HEK293T (cell line): ENCODE measurements at regions not wholly inside any gene's neighbourhood (a gene's known extent, or its start where the extent isn't known, plus 50 kb on each side); places are given as distances from the start of the nearest gene placed in this dataset.

Experiments
- CTCF ChIA-PET: fragments of 350-600 bp; formaldehyde crosslinking; extraction: SDS; loops from one replicate; lab custom pipeline; 2021; ENCODE audit warnings: antibody characterized with exemption, inconsistent platforms; lab: Yijun Ruan, JAX
- POLR2A ChIA-PET: fragments of 350-600 bp; formaldehyde crosslinking; extraction: SDS; loops from one replicate; lab custom pipeline; 2020; ENCODE audit warnings: antibody characterized with exemption, inconsistent platforms; lab: Yijun Ruan, JAX
- DNase-seq: peaks from one replicate; pipeline ENCODE4 v3.0.0; 2012; ENCODE audit warnings: mixed read lengths; ENCODE audit errors: extremely low spot score
- ARNT ChIP-seq: fragments of 450-650 bp; IDR thresholded peaks from 2 replicates; pipeline ENCODE4 v1.6.1; 2017; ENCODE audit warnings: mild to moderate bottlenecking
- BHLHE40 ChIP-seq: fragments of 450-650 bp; IDR thresholded peaks from 2 replicates; pipeline ENCODE4 v1.6.1; 2016; ENCODE audit warnings: mild to moderate bottlenecking, moderate library complexity, borderline replicate concordance
- CTBP1 ChIP-seq: fragments of 450-650 bp; IDR thresholded peaks from 2 replicates; pipeline ENCODE4 v1.6.1; 2016; ENCODE audit warnings: borderline replicate concordance
- ELF4 ChIP-seq: fragments of 450-650 bp; IDR thresholded peaks from 2 replicates; pipeline ENCODE4 v1.6.1; 2017; ENCODE audit warnings: antibody characterized with exemption
- FOXA1 ChIP-seq: fragments of 450-650 bp; IDR thresholded peaks from 2 replicates; pipeline ENCODE4 v1.6.1; 2016; ENCODE audit warnings: mild to moderate bottlenecking
- FOXK2 ChIP-seq: fragments of 450-650 bp; IDR thresholded peaks from 2 replicates; pipeline ENCODE4 v1.6.1; 2016; ENCODE audit warnings: mild to moderate bottlenecking
- FOXM1 ChIP-seq: fragments of 450-650 bp; IDR thresholded peaks from 2 replicates; pipeline ENCODE4 v1.6.1; 2017; ENCODE audit warnings: mild to moderate bottlenecking, borderline replicate concordance
- HDGF ChIP-seq: fragments of 450-650 bp; IDR thresholded peaks from 2 replicates; pipeline ENCODE4 v1.6.1; 2017; ENCODE audit warnings: antibody characterized with exemption, borderline replicate concordance
- L3MBTL2 ChIP-seq: fragments of 450-650 bp; conservative IDR thresholded peaks from 2 replicates; pipeline ENCODE4 v1.6.1; 2016; ENCODE audit warnings: mild to moderate bottlenecking
- LEF1 ChIP-seq: fragments of 450-650 bp; IDR thresholded peaks from 2 replicates; pipeline ENCODE4 v1.6.1; 2017; ENCODE audit warnings: mild to moderate bottlenecking, borderline replicate concordance
- NFRKB ChIP-seq: fragments of 450-650 bp; IDR thresholded peaks from 2 replicates; pipeline ENCODE4 v1.6.1; 2016; ENCODE audit warnings: mild to moderate bottlenecking, moderate library complexity
- PKNOX1 ChIP-seq: fragments of 450-650 bp; IDR thresholded peaks from 2 replicates; pipeline ENCODE4 v1.6.1; 2016
- SP1 ChIP-seq: fragments of 450-650 bp; IDR thresholded peaks from 2 replicates; pipeline ENCODE4 v1.6.1; 2017
- SUZ12 ChIP-seq: fragments of 450-650 bp; IDR thresholded peaks from 2 replicates; pipeline ENCODE4 v1.6.1; 2016; ENCODE audit warnings: mild to moderate bottlenecking
- TARDBP ChIP-seq: fragments of 450-650 bp; IDR thresholded peaks from 2 replicates; pipeline ENCODE4 v1.6.1; 2016
- ZNF384 ChIP-seq: fragments of 450-650 bp; IDR thresholded peaks from 2 replicates; pipeline ENCODE4 v1.6.1; 2016

GRCh38 chr5:125222597-125223240, 476.3 kb upstream of the ZNF608 start:
- TF ChIP-seq NFRKB (no peak), ARNT (no peak), SUZ12 (no peak), FOXA1 (no peak), SP1 (no peak), TARDBP (no peak), PKNOX1 (no peak), L3MBTL2 (no peak), ELF4 (no peak), CTBP1 (no peak), FOXK2 (no peak), LEF1 (no peak), BHLHE40 (no peak), FOXM1 (no peak), ZNF384 (no peak), HDGF (no peak)
- CTCF ChIA-PET: no interaction called here

GRCh38 chr5:125225424-125225823, 479.0 kb upstream of the ZNF608 start:
- ChIA-PET CTCF (no interaction called here), POLR2A (interaction anchor here (1.3 kb wide), 1 partner anchor 35 kb away, joined by 3 read pairs; no protein-coding TSS in a partner anchor)
- no peak for DNase-seq
- no peak for TF ChIP-seq L3MBTL2
- TF ChIP-seq CTBP1: no peak
- no peak for TF ChIP-seq FOXA1
- no peak for TF ChIP-seq LEF1
- TF ChIP-seq BHLHE40: no peak
- no peak for TF ChIP-seq ZNF384
- TF ChIP-seq FOXM1: no peak
- TF ChIP-seq FOXK2: no peak
- TF ChIP-seq SUZ12: no peak
- no peak for TF ChIP-seq SP1
- TF ChIP-seq ARNT: no peak
- no peak for TF ChIP-seq TARDBP
- no peak for TF ChIP-seq PKNOX1
- TF ChIP-seq ELF4: no peak
- TF ChIP-seq HDGF: no peak
- TF ChIP-seq NFRKB: no peak

More at GRCh38 chr5:125222597-125223240, 476.3 kb upstream of the ZNF608 start:
- POLR2A ChIA-PET: no interaction called here
- no peak for DNase-seq

- ChIA-PET CTCF (interaction anchor here (0.7 to 1.9 kb wide), 5 partner anchors 9 to 261 kb away, joined by 3 to 6 read pairs (median 4); no protein-coding TSS in a partner anchor), POLR2A (interaction anchor here (0.8 to 1.3 kb wide), 2 partner anchors 36 to 65 kb away, joined by 3 read pairs; no protein-coding TSS in a partner anchor)
- TF ChIP-seq FOXK2 (no peak), SP1 (no peak)
- no peak for DNase-seq
Measured at GRCh38 chr5:125226825-125227224, 480.4 kb upstream of the ZNF608 start.

- CTCF ChIA-PET: interaction anchor here (0.7 to 1.9 kb wide), 5 partner anchors 9 to 262 kb away, joined by 3 to 6 read pairs (median 4); no protein-coding TSS in a partner anchor
- TF ChIP-seq LEF1: no peak
- TF ChIP-seq HDGF: no peak
- no peak for TF ChIP-seq SP1
- no peak for TF ChIP-seq FOXA1
- TF ChIP-seq ELF4: no peak
- no peak for TF ChIP-seq ARNT
- no peak for TF ChIP-seq SUZ12
- TF ChIP-seq BHLHE40: no peak
- TF ChIP-seq ZNF384: no peak
- TF ChIP-seq FOXK2: no peak
- TF ChIP-seq CTBP1: no peak
- no peak for TF ChIP-seq TARDBP
- no peak for TF ChIP-seq PKNOX1
- TF ChIP-seq NFRKB: no peak
- no peak for TF ChIP-seq FOXM1
- POLR2A ChIA-PET: interaction anchor here (0.8 kb wide), 1 partner anchor 64 kb away, joined by 3 read pairs; no protein-coding TSS in a partner anchor
- DNase-seq: peak; percentile 62
Measured at GRCh38 chr5:125227333-125228095, 481.1 kb upstream of the ZNF608 start.

GRCh38 chr5:125228363-125229070, 482.1 kb upstream of the ZNF608 start:
- CTCF ChIA-PET: interaction anchor here (0.6 to 1.9 kb wide), 2 partner anchors 28 to 1070 kb away, joined by 3 to 6 read pairs; no protein-coding TSS in a partner anchor
- no peak for DNase-seq
- POLR2A ChIA-PET: no interaction called here
- TF ChIP-seq FOXM1 (no peak), ZNF384 (no peak)

GRCh38 chr5:125229556-125229955, 483.1 kb upstream of the ZNF608 start:
- TF ChIP-seq TARDBP (no peak), PKNOX1 (no peak), SP1 (no peak), L3MBTL2 (no peak), ARNT (no peak), LEF1 (no peak), BHLHE40 (no peak), CTBP1 (no peak), HDGF (no peak), SUZ12 (no peak), ZNF384 (no peak), FOXM1 (no peak), FOXA1 (no peak), ELF4 (no peak), NFRKB (no peak)
- POLR2A ChIA-PET: no interaction called here
- no peak for DNase-seq
- CTCF ChIA-PET: no interaction called here
